ENCODE measurements at regions not wholly inside any gene's neighbourhood (a gene's known extent, or its start where the extent isn't known, plus 50 kb on each side); places are given as distances from the start of the nearest gene placed in this dataset.

- H3K27ac Mint-ChIP-seq: no peak overlapping the region
- H3K27me3 Mint-ChIP-seq: no peaks in the 10 kb centered on the region
- H3K9me3 Mint-ChIP-seq: no peaks in the 10 kb centered on the region
- peak; percentile 4 for DNase-seq
- no peaks in the 10 kb centered on the region for H3K36me3 Mint-ChIP-seq (ENCODE audit: low read depth)
- H3K4me3 Mint-ChIP-seq: no peak overlapping the region
- no peaks in the 10 kb centered on the region for H3K4me1 Mint-ChIP-seq
- intact Hi-C loops (cut with micrococcal nuclease): no loop called here
Measured at GRCh38 chr20:6439737-6440442, 317.1 kb upstream of the FERMT1 start.

- Mint-ChIP-seq H3K4me3 (no peak overlapping the region), H3K27me3 (no peaks in the 10 kb centered on the region), H3K9me3 (no peaks in the 10 kb centered on the region), H3K4me1 (no peaks in the 10 kb centered on the region), H3K36me3 (ENCODE audit: low read depth) (no peaks in the 10 kb centered on the region), H3K27ac (no peak overlapping the region)
- DNase-seq: peak; percentile 3
- intact Hi-C loops (cut with micrococcal nuclease): no loop called here
Measured at GRCh38 chr20:6434131-6434530, 311.3 kb upstream of the FERMT1 start.

GRCh38 chr20:6430381-6430780 lies 307.6 kb upstream of the FERMT1 start:
- no peaks in the 10 kb centered on the region for H3K4me1 Mint-ChIP-seq
- H3K36me3 Mint-ChIP-seq (ENCODE audit: low read depth): no peaks in the 10 kb centered on the region
- DNase-seq: no peak
- no peak overlapping the region for H3K27ac Mint-ChIP-seq
- no peaks in the 10 kb centered on the region for H3K27me3 Mint-ChIP-seq
- no peak overlapping the region for H3K4me3 Mint-ChIP-seq
- intact Hi-C loops (cut with micrococcal nuclease): no loop called here
- peaks cover 4% of the 10 kb centered on the region for H3K9me3 Mint-ChIP-seq

GRCh38 chr20:6426287-6426891 lies 303.6 kb upstream of the FERMT1 start:
- Mint-ChIP-seq H3K27ac (no peak overlapping the region), H3K27me3 (no peaks in the 10 kb centered on the region), H3K9me3 (peaks cover 4% of the 10 kb centered on the region), H3K4me3 (no peak overlapping the region), H3K4me1 (no peaks in the 10 kb centered on the region), H3K36me3 (ENCODE audit: low read depth) (no peaks in the 10 kb centered on the region)
- intact Hi-C loops (cut with micrococcal nuclease): no loop called here
- no peak for DNase-seq

GRCh38 chr20:6421321-6422248 lies 298.8 kb upstream of the FERMT1 start:
- intact Hi-C loops (cut with micrococcal nuclease): no loop called here
- Mint-ChIP-seq H3K9me3 (peaks cover 2% of the 10 kb centered on the region), H3K27ac (no peak overlapping the region), H3K4me3 (no peak overlapping the region), H3K4me1 (no peaks in the 10 kb centered on the region), H3K27me3 (no peaks in the 10 kb centered on the region), H3K36me3 (ENCODE audit: low read depth) (no peaks in the 10 kb centered on the region)
- DNase-seq: no peak

- H3K9me3 Mint-ChIP-seq: no peaks in the 10 kb centered on the region
- H3K4me3 Mint-ChIP-seq: no peak overlapping the region
- no peaks in the 10 kb centered on the region for H3K27me3 Mint-ChIP-seq
- DNase-seq: no peak
- H3K27ac Mint-ChIP-seq: no peak overlapping the region
- H3K4me1 Mint-ChIP-seq: no peaks in the 10 kb centered on the region
- H3K36me3 Mint-ChIP-seq (ENCODE audit: low read depth): no peaks in the 10 kb centered on the region
- intact Hi-C loops (cut with micrococcal nuclease): no loop called here
Measured at GRCh38 chr20:6420336-6420735, 297.5 kb upstream of the FERMT1 start.

GRCh38 chr20:6418732-6419131 lies 295.9 kb upstream of the FERMT1 start:
- Mint-ChIP-seq H3K36me3 (ENCODE audit: low read depth) (no peaks in the 10 kb centered on the region), H3K9me3 (no peaks in the 10 kb centered on the region), H3K27me3 (no peaks in the 10 kb centered on the region), H3K4me3 (no peak overlapping the region), H3K27ac (no peak overlapping the region), H3K4me1 (no peaks in the 10 kb centered on the region)
- DNase-seq: no peak
- intact Hi-C loops (cut with micrococcal nuclease): no loop called here

GRCh38 chr20:6416371-6416770 lies 293.5 kb upstream of the FERMT1 start:
- Mint-ChIP-seq H3K27ac (no peak overlapping the region), H3K27me3 (no peaks in the 10 kb centered on the region), H3K4me3 (no peak overlapping the region), H3K9me3 (no peaks in the 10 kb centered on the region), H3K4me1 (no peaks in the 10 kb centered on the region), H3K36me3 (ENCODE audit: low read depth) (no peaks in the 10 kb centered on the region)
- DNase-seq: peak; percentile 22
- intact Hi-C loops (cut with micrococcal nuclease): no loop called here

- Mint-ChIP-seq H3K27ac (no peak overlapping the region), H3K36me3 (ENCODE audit: low read depth) (no peaks in the 10 kb centered on the region), H3K4me3 (no peak overlapping the region), H3K27me3 (no peaks in the 10 kb centered on the region), H3K4me1 (no peaks in the 10 kb centered on the region), H3K9me3 (no peaks in the 10 kb centered on the region)
- no peak for DNase-seq
- intact Hi-C loops (cut with micrococcal nuclease): no loop called here
Measured at GRCh38 chr20:6411651-6412050, 288.8 kb upstream of the FERMT1 start.

- no peaks in the 10 kb centered on the region for H3K27me3 Mint-ChIP-seq
- intact Hi-C loops (cut with micrococcal nuclease): no loop called here
- no peak overlapping the region for H3K4me3 Mint-ChIP-seq
- no peak for DNase-seq
- no peaks in the 10 kb centered on the region for H3K9me3 Mint-ChIP-seq
- no peak overlapping the region for H3K27ac Mint-ChIP-seq
- H3K4me1 Mint-ChIP-seq: no peaks in the 10 kb centered on the region
- H3K36me3 Mint-ChIP-seq (ENCODE audit: low read depth): no peaks in the 10 kb centered on the region
Measured at GRCh38 chr20:6410721-6411120, 287.9 kb upstream of the FERMT1 start.

- DNase-seq: no peak
- Mint-ChIP-seq H3K27ac (no peak overlapping the region), H3K4me1 (no peaks in the 10 kb centered on the region), H3K4me3 (no peak overlapping the region), H3K36me3 (ENCODE audit: low read depth) (no peaks in the 10 kb centered on the region), H3K9me3 (no peaks in the 10 kb centered on the region), H3K27me3 (no peaks in the 10 kb centered on the region)
- intact Hi-C loops (cut with micrococcal nuclease): no loop called here
Measured at GRCh38 chr20:6407163-6407562, 284.3 kb upstream of the FERMT1 start.

- H3K4me3 Mint-ChIP-seq: no peak overlapping the region
- H3K4me1 Mint-ChIP-seq: no peaks in the 10 kb centered on the region
- no peak for DNase-seq
- no peaks in the 10 kb centered on the region for H3K36me3 Mint-ChIP-seq (ENCODE audit: low read depth)
- intact Hi-C loops (cut with micrococcal nuclease): no loop called here
- H3K27ac Mint-ChIP-seq: no peak overlapping the region
- no peaks in the 10 kb centered on the region for H3K9me3 Mint-ChIP-seq
- H3K27me3 Mint-ChIP-seq: no peaks in the 10 kb centered on the region
Measured at GRCh38 chr20:6401893-6402557, 279.2 kb upstream of the FERMT1 start.

- intact Hi-C loops (cut with micrococcal nuclease): no loop called here
- no peak for DNase-seq
- Mint-ChIP-seq H3K4me3 (no peak overlapping the region), H3K27me3 (no peaks in the 10 kb centered on the region), H3K27ac (no peak overlapping the region), H3K9me3 (no peaks in the 10 kb centered on the region), H3K36me3 (ENCODE audit: low read depth) (no peaks in the 10 kb centered on the region), H3K4me1 (no peaks in the 10 kb centered on the region)
Measured at GRCh38 chr20:6397115-6397514, 274.3 kb upstream of the FERMT1 start.

- Mint-ChIP-seq H3K9me3 (no peaks in the 10 kb centered on the region), H3K27me3 (no peaks in the 10 kb centered on the region), H3K36me3 (ENCODE audit: low read depth) (no peaks in the 10 kb centered on the region), H3K4me1 (no peaks in the 10 kb centered on the region), H3K27ac (no peak overlapping the region), H3K4me3 (no peak overlapping the region)
- intact Hi-C loops (cut with micrococcal nuclease): no loop called here
- DNase-seq: no peak
Measured at GRCh38 chr20:6395695-6396094, 272.9 kb upstream of the FERMT1 start.
